Hepatic stellate cell (primary cell): ENCODE measurements at regions not wholly inside any gene's neighbourhood (a gene's known extent, or its start where the extent isn't known, plus 50 kb on each side); places are given as distances from the start of the nearest gene placed in this dataset.
"Not testable (repeated sequence)": the region's sequence is repeated elsewhere in the genome, so short reads cannot be mapped to it uniquely, and the experiment has no call there.

Experiments
- DNase-seq: peaks from one replicate; pipeline ENCODE4 v3.0.0; 2011; ENCODE audit warnings: low spot score

DNA sequence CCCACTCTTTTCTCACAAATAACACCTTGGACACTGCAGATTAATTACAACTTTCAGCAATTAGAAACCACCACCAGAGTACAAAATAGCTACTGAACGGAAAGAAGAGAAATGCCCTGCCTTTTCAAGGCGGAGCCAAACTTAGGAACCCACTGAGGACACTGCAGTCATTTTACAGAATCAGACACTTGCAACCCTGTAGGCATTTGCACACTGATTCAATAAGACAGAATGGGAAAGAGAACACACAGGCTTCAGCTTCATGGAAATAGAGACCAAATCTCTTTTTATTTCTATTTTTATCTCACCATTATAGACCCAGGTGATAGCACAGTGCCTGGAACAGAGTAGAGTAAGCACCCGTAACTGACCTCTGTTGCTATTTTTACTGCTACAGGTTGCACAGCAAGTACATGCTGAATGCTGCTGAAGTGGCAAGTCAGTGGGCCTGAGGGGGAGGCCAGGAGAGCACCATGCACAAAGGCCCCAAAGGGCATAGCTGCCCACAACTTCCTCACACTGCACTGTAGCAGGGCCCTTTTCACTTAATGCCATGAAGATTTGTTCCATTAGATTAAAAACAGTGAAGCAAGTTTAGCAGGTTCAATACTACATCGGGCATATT is 50.7 kb upstream of the EDARADD start:
- no peak for DNase-seq

DNA sequence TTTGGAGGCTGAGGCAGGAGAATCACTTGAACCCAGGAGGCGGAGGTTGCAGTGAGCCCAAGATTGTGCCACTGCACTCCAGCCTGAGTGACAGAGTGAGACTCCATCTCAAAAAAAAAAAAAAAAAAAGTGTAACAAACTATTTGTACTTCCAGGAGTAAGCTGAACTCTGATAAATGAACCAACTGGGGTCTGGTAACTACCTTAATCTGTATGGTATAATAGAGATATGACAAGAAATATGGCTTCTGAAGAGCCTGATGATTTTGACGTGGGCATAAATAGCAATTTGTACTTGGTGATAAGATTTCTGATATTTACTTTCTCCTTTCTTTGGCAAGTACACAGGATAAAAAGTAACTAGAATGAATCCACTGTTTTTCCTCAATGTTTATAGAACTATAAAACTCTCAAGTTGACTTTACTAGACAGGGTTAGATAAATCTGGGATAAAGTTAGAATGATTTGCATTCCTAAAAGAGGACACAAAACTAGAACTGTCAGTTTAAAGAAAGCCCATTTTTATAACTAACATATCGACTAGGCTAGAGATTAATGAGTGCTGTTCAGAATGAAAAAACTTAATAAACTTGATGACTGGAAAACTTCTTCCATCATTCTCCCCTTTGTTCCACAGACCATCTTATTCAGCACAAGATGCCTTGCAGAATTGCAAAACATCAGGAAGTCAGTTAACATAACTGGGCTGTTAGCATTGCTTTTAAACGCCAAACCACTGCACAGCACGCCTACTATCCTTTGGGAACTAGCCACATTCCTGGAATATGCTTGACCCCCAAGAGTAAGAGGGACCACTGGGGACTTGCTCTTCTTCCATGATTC is 51.5 kb upstream of the EDARADD start:
- DNase-seq, result no peak

- no peak for DNase-seq
These were observed 52.8 kb upstream of the EDARADD start for GRCh38 chr1:236341298-236341697.

GRCh38 chr1:236338096-236338495 is 56.0 kb upstream of the EDARADD start:
- DNase-seq, result peak; percentile 8

- no peak for DNase-seq
These were observed 54.3 kb upstream of the ERO1B start for GRCh38 chr1:236336084-236336483.

- DNase-seq, result not testable (repeated sequence)
These were observed 53.9 kb upstream of the ERO1B start for GRCh38 chr1:236335633-236336032.

- DNase-seq, result no peak
These were observed 53.3 kb upstream of the ERO1B start for GRCh38 chr1:236334893-236335545.

- no peak for DNase-seq
These were observed 50.5 kb upstream of the ERO1B start for GRCh38 chr1:236332092-236332758.
